Raji (cell line): ENCODE measurements at regions not wholly inside any gene's neighbourhood (a gene's known extent, or its start where the extent isn't known, plus 50 kb on each side); places are given as distances from the start of the nearest gene placed in this dataset.

ENCODE experiments used
- POLR2A ChIP-seq: IDR thresholded peaks from 2 replicates; pipeline ENCODE4 v1.6.1; 2011; ENCODE audit warnings: low read depth, low read length, control low read depth; ENCODE audit not compliant: insufficient read depth

- TF ChIP-seq POLR2A: no peak
These were observed 587.8 kb downstream of the PSAT1 start for GRCh38 chr9:78884611-78885150.

- no peak for TF ChIP-seq POLR2A
These were observed 595.3 kb downstream of the PSAT1 start for GRCh38 chr9:78892182-78892581.

GRCh38 chr9:78892769-78893168, 595.8 kb downstream of the PSAT1 start:
- no peak for TF ChIP-seq POLR2A

GRCh38 chr9:78893774-78894401, 597.0 kb downstream of the PSAT1 start:
- TF ChIP-seq POLR2A: no peak

GRCh38 chr9:78896479-78896878, 599.6 kb downstream of the PSAT1 start:
- TF ChIP-seq POLR2A: no peak

- TF ChIP-seq POLR2A: no peak
These were observed 601.3 kb downstream of the PSAT1 start for GRCh38 chr9:78898234-78898633.

GRCh38 chr9:78899006-78899405, 602.1 kb downstream of the PSAT1 start:
- TF ChIP-seq POLR2A: no peak

- no peak for TF ChIP-seq POLR2A
These were observed 603.6 kb downstream of the PSAT1 start for GRCh38 chr9:78900500-78900899.

- TF ChIP-seq POLR2A: no peak
These were observed 605.1 kb downstream of the PSAT1 start for GRCh38 chr9:78902051-78902450.

- TF ChIP-seq POLR2A: no peak
These were observed 606.7 kb downstream of the PSAT1 start for GRCh38 chr9:78903581-78903980.

GRCh38 chr9:78904686-78905085, 607.8 kb downstream of the PSAT1 start:
- TF ChIP-seq POLR2A: no peak

GRCh38 chr9:78905387-78905786, 608.5 kb downstream of the PSAT1 start:
- no peak for TF ChIP-seq POLR2A

- no peak for TF ChIP-seq POLR2A
These were observed 609.2 kb downstream of the PSAT1 start for GRCh38 chr9:78905986-78906755.

GRCh38 chr9:78909566-78909965, 612.6 kb downstream of the PSAT1 start:
- no peak for TF ChIP-seq POLR2A

- no peak for TF ChIP-seq POLR2A
These were observed 622.1 kb downstream of the PSAT1 start for GRCh38 chr9:78918976-78919375.

GRCh38 chr9:78919701-78920100, 622.8 kb downstream of the PSAT1 start:
- no peak for TF ChIP-seq POLR2A
